Cerebellar cortex (tissue), 1 donor: ENCODE measurements at regions not wholly inside any gene's neighbourhood (a gene's known extent, or its start where the extent isn't known, plus 50 kb on each side); places are given as distances from the start of the nearest gene placed in this dataset.
"Not testable (repeated sequence)": the region's sequence is repeated elsewhere in the genome, so short reads cannot be mapped to it uniquely, and the experiment has no call there.

Source experiments
- DNase-seq: peaks from one replicate; pipeline ENCODE4 v3.0.0-alpha.2; 2015; ENCODE audit warnings: low spot score

- no peak for DNase-seq
Measured at GRCh38 chr5:87105577-87105976, 162.1 kb upstream of the RASA1 start.

- no peak for DNase-seq
Measured at GRCh38 chr5:87109746-87110145, 157.9 kb upstream of the RASA1 start.

GRCh38 chr5:87110721-87111120 lies 157.0 kb upstream of the RASA1 start:
- DNase-seq: no peak

- DNase-seq: no peak
Measured at GRCh38 chr5:87113861-87114260, 153.8 kb upstream of the RASA1 start.

GRCh38 chr5:87114631-87115030 lies 153.1 kb upstream of the RASA1 start:
- no peak for DNase-seq

GRCh38 chr5:87115839-87116364 lies 151.8 kb upstream of the RASA1 start:
- no peak for DNase-seq

GRCh38 chr5:87116825-87117512 lies 150.7 kb upstream of the RASA1 start:
- no peak for DNase-seq

- DNase-seq: no peak
Measured at GRCh38 chr5:87119588-87119987, 148.1 kb upstream of the RASA1 start.

- no peak for DNase-seq
Measured at GRCh38 chr5:87120518-87121303, 147.0 kb upstream of the RASA1 start.

- no peak for DNase-seq
Measured at GRCh38 chr5:87121304-87122150, 146.2 kb upstream of the RASA1 start.

- no peak for DNase-seq
Measured at GRCh38 chr5:87122151-87122977, 145.3 kb upstream of the RASA1 start.

- no peak for DNase-seq
Measured at GRCh38 chr5:87125766-87126165, 141.9 kb upstream of the RASA1 start.

- no peak for DNase-seq
Measured at GRCh38 chr5:87126869-87127268, 140.8 kb upstream of the RASA1 start.

- no peak for DNase-seq
Measured at GRCh38 chr5:87127426-87127825, 140.3 kb upstream of the RASA1 start.

GRCh38 chr5:87127956-87128687 lies 139.6 kb upstream of the RASA1 start:
- no peak for DNase-seq

- DNase-seq: no peak
Measured at GRCh38 chr5:87129046-87129445, 138.6 kb upstream of the RASA1 start.

- no peak for DNase-seq
Measured at GRCh38 chr5:87132696-87133095, 135.0 kb upstream of the RASA1 start.

GRCh38 chr5:87134513-87134912 lies 133.2 kb upstream of the RASA1 start:
- DNase-seq: not testable (repeated sequence)

- DNase-seq: no peak
Measured at GRCh38 chr5:87136096-87136495, 131.6 kb upstream of the RASA1 start.

GRCh38 chr5:87136733-87137132 lies 130.9 kb upstream of the RASA1 start:
- DNase-seq: no peak

GRCh38 chr5:87137283-87137682 lies 130.4 kb upstream of the RASA1 start:
- no peak for DNase-seq
